ENCODE measurements at regions not wholly inside any gene's neighbourhood (a gene's known extent, or its start where the extent isn't known, plus 50 kb on each side); places are given as distances from the start of the nearest gene placed in this dataset.
A peak's percentile ranks its signal among the peaks of the same experiment; 100 is the strongest.
"Not testable (repeated sequence)": the region's sequence is repeated elsewhere in the genome, so short reads cannot be mapped to it uniquely, and the experiment has no call there.

- Mint-ChIP-seq H3K4me1 (peaks cover 56% of the 10 kb centered on the region), H3K4me3 (peak overlapping the region; percentile 44), H3K9me3 (no peaks in the 10 kb centered on the region), H3K27me3 (peaks cover 68% of the 10 kb centered on the region), H3K27ac (no peak overlapping the region), H3K36me3 (ENCODE audit: low read depth) (peaks cover 12% of the 10 kb centered on the region)
- CTCF ChIA-PET, result interaction anchor here (0.7 to 2.3 kb wide), 2 partner anchors 14 to 84 kb away, joined by 3 to 8 read pairs; no protein-coding TSS in a partner anchor
- POLR2A ChIA-PET, result interaction anchor here (1.5 kb wide), 1 partner anchor 83 kb away, joined by 3 read pairs; no protein-coding TSS in a partner anchor
- DNase-seq, result peak; percentile 51
Measured at GRCh38 chr6:27668442-27669294, 195.8 kb upstream of the ZNF184 start.

- H3K9me3 Mint-ChIP-seq, result no peaks in the 10 kb centered on the region
- peaks cover 53% of the 10 kb centered on the region for H3K4me1 Mint-ChIP-seq
- ChIA-PET POLR2A (interaction anchor here (1.5 kb wide), 1 partner anchor 84 kb away, joined by 3 read pairs; no protein-coding TSS in a partner anchor), CTCF (interaction anchor here (0.6 kb wide), 1 partner anchor 495 kb away, joined by 5 read pairs; no protein-coding TSS in a partner anchor)
- no peak for DNase-seq
- peak overlapping the region; percentile 44 for H3K4me3 Mint-ChIP-seq
- H3K27me3 Mint-ChIP-seq, result peaks cover 67% of the 10 kb centered on the region
- peaks cover 12% of the 10 kb centered on the region for H3K36me3 Mint-ChIP-seq (ENCODE audit: low read depth)
- H3K27ac Mint-ChIP-seq, result no peak overlapping the region
Measured at GRCh38 chr6:27667657-27668441, 194.9 kb upstream of the ZNF184 start.

DNA sequence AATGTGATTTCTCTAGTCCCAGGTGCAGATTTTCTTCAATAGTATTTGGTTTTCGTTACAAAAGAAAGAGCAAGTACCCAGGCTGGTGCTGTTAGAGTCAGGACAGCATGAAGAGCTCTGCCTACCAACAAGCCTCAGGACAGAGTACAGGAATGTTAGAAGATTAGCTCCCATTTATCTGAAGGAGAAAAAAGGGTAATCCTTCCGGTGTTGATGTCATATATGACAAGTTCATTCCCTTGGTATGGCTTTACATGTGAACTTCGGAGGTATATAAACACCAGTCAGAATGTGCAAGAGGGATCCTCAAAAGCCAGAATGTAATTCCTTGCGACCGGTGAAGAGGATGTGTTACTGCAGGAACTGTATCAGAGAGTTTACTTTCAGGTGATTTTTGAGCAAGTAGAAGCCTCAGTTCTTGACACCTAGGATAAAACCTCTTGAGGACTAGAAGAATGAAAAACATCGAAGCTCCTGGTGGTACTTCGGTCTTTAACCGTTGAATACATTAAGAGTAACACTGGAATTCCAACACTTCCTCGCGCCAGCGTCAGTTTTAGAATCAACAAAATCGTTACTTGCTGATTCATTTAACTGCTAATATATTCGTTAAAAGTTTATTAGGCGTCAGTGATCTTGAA is 194.2 kb upstream of the ZNF184 start:
- ChIA-PET POLR2A (no interaction called here), CTCF (interaction anchor here (0.6 kb wide), 1 partner anchor 494 kb away, joined by 5 read pairs; no protein-coding TSS in a partner anchor)
- Mint-ChIP-seq H3K36me3 (ENCODE audit: low read depth) (peaks cover 8% of the 10 kb centered on the region), H3K27ac (no peak overlapping the region), H3K4me1 (peaks cover 46% of the 10 kb centered on the region), H3K27me3 (peaks cover 61% of the 10 kb centered on the region), H3K9me3 (no peaks in the 10 kb centered on the region), H3K4me3 (no peak overlapping the region)
- DNase-seq, result no peak

GRCh38 chr6:27662769-27663168 is 189.9 kb upstream of the ZNF184 start:
- peaks cover 12% of the 10 kb centered on the region for H3K4me1 Mint-ChIP-seq
- no peak for DNase-seq
- H3K27me3 Mint-ChIP-seq, result peaks cover 28% of the 10 kb centered on the region
- no peaks in the 10 kb centered on the region for H3K9me3 Mint-ChIP-seq
- no peak overlapping the region for H3K4me3 Mint-ChIP-seq
- CTCF ChIA-PET, result no interaction called here
- peaks cover under 1% of the 10 kb centered on the region for H3K36me3 Mint-ChIP-seq (ENCODE audit: low read depth)
- POLR2A ChIA-PET, result no interaction called here
- no peak overlapping the region for H3K27ac Mint-ChIP-seq

DNA sequence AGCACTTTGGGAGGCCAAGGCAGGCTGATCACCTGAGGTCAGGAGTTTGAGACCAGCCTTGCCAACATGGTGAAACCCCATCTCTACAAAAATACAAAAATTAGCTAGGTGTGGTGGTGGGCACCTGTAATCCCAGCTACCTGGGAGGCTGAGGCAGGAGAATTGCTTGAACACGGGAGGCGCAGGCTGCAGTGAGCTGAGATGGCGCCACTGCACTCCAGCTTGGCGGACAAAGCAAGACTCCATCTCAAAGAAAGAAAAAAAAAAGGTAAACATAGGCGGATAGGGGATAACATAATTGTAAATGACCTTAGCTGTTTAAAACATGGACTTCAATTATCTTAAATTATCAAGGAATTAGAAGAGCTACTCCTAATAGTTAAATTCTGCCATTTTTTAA is 189.3 kb upstream of the ZNF184 start:
- CTCF ChIA-PET; POLR2A ChIA-PET; H3K4me1 Mint-ChIP-seq; DNase-seq; H3K9me3 Mint-ChIP-seq; H3K27ac Mint-ChIP-seq; H3K36me3 Mint-ChIP-seq (ENCODE audit: low read depth); H3K4me3 Mint-ChIP-seq: not testable (repeated sequence)
- H3K27me3 Mint-ChIP-seq, result peaks cover 22% of the 10 kb centered on the region

- DNase-seq, CTCF ChIA-PET, POLR2A ChIA-PET: not testable (repeated sequence)
Measured at GRCh38 chr6:27653143-27653825, 180.4 kb upstream of the ZNF184 start.

GRCh38 chr6:27651371-27651732 is 178.4 kb upstream of the ZNF184 start:
- POLR2A ChIA-PET, result no interaction called here
- Mint-ChIP-seq H3K36me3 (ENCODE audit: low read depth) (no peaks in the 10 kb centered on the region), H3K27me3 (peaks cover 25% of the 10 kb centered on the region), H3K4me1 (peaks cover 14% of the 10 kb centered on the region), H3K4me3 (no peak overlapping the region), H3K27ac (no peak overlapping the region), H3K9me3 (no peaks in the 10 kb centered on the region)
- CTCF ChIA-PET, result no interaction called here
- no peak for DNase-seq

More at GRCh38 chr6:27653143-27653825, 180.4 kb upstream of the ZNF184 start:
- Mint-ChIP-seq H3K4me1 (peaks cover 13% of the 10 kb centered on the region), H3K27me3 (peaks cover 26% of the 10 kb centered on the region)
- not testable (repeated sequence) for H3K27ac Mint-ChIP-seq; H3K9me3 Mint-ChIP-seq; H3K4me3 Mint-ChIP-seq; H3K36me3 Mint-ChIP-seq (ENCODE audit: low read depth)

GRCh38 chr6:27650620-27651370 is 177.9 kb upstream of the ZNF184 start:
- CTCF ChIA-PET, result no interaction called here
- no peaks in the 10 kb centered on the region for H3K36me3 Mint-ChIP-seq (ENCODE audit: low read depth)
- no peaks in the 10 kb centered on the region for H3K9me3 Mint-ChIP-seq
- peaks cover 24% of the 10 kb centered on the region for H3K27me3 Mint-ChIP-seq
- peak; percentile 50 for DNase-seq
- H3K4me3 Mint-ChIP-seq, result no peak overlapping the region
- no peak overlapping the region for H3K27ac Mint-ChIP-seq
- H3K4me1 Mint-ChIP-seq, result peaks cover 14% of the 10 kb centered on the region
- POLR2A ChIA-PET, result no interaction called here

DNA sequence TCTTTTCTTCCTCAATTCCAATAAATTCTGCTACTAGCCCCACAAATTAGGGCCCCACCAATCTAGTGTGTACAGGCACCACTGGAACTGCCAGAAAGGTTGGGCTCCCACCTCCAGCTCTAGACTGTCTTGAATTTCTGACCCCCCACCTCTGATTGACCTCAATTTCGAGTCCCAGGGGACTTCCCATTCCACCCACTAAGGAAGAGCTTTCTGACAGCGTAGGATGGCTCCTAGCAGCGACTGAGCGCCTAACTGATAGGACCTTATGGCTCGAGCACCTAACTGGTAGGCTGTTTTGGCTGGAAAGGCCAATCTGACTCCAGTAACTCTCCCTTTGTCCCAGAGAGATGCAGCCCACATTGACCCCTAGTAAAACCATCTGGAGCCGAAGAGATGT is 171.6 kb upstream of the ZNF184 start:
- Mint-ChIP-seq H3K4me3 (no peak overlapping the region), H3K27me3 (peaks cover 17% of the 10 kb centered on the region), H3K36me3 (ENCODE audit: low read depth) (no peaks in the 10 kb centered on the region), H3K4me1 (peaks cover 7% of the 10 kb centered on the region), H3K27ac (no peak overlapping the region), H3K9me3 (no peaks in the 10 kb centered on the region)
- no peak for DNase-seq
- ChIA-PET CTCF (interaction anchor here (0.5 to 1.3 kb wide), 2 partner anchors 108 to 418 kb away, joined by 3 to 4 read pairs; no protein-coding TSS in a partner anchor), POLR2A (no interaction called here)

GRCh38 chr6:27642744-27643456 is 170.0 kb upstream of the ZNF184 start:
- POLR2A ChIA-PET, result no interaction called here
- Mint-ChIP-seq H3K9me3 (peaks cover 1% of the 10 kb centered on the region), H3K27ac (no peak overlapping the region), H3K27me3 (peaks cover 17% of the 10 kb centered on the region), H3K4me1 (no peaks in the 10 kb centered on the region), H3K4me3 (no peak overlapping the region), H3K36me3 (ENCODE audit: low read depth) (no peaks in the 10 kb centered on the region)
- CTCF ChIA-PET, result interaction anchor here (1.3 kb wide), 1 partner anchor 109 kb away, joined by 3 read pairs; no protein-coding TSS in a partner anchor
- no peak for DNase-seq

- H3K4me3 Mint-ChIP-seq; CTCF ChIA-PET; POLR2A ChIA-PET; H3K9me3 Mint-ChIP-seq; H3K36me3 Mint-ChIP-seq (ENCODE audit: low read depth); H3K4me1 Mint-ChIP-seq; DNase-seq; H3K27ac Mint-ChIP-seq: not testable (repeated sequence)
- peaks cover 37% of the 10 kb centered on the region for H3K27me3 Mint-ChIP-seq
Measured at GRCh38 chr6:27635886-27636285, 163.0 kb upstream of the ZNF184 start.

All from activated CD4-positive, alpha-beta memory T cell treated with anti-CD3 and anti-CD28 coated beads, Interleukin-2, amount 10 ng/mL, durations not matched to agents 7 days and 5 days (primary cell).